NCI-H69 (cell line): ENCODE measurements at regions not wholly inside any gene's neighbourhood (a gene's known extent, or its start where the extent isn't known, plus 50 kb on each side); places are given as distances from the start of the nearest gene placed in this dataset.
"Not testable (repeated sequence)": the region's sequence is repeated elsewhere in the genome, so short reads cannot be mapped to it uniquely, and the experiment has no call there.

Experiments used
- DNase-seq: peaks from one replicate; lab custom pipeline; 2025; lab: John Stamatoyannopoulos, UW

GRCh38 chr5:52165806-52166205, 621.9 kb upstream of the ITGA1 start:
- not testable (repeated sequence) for DNase-seq

GRCh38 chr5:52173133-52173532, 614.6 kb upstream of the ITGA1 start:
- DNase-seq = no peak

DNA sequence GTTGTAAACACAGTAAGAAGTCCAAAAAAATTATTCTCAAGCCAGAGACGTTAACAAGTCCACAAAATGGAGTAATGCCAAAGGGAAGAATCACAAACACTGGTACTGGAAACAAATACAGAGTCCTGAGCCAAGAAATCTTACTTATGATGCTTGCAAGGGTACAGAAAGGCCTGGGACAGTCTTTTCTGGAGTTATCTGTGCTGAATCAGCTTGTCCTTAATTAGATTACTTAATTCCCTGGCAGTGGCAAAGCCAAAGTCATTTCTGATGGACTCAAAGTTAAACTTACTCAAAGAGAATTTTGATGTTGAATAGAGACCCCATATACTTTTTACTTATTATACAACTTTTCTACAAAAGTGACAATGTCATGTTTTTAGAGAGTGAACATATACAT, 610.5 kb upstream of the ITGA1 start:
- DNase-seq = no peak

- no peak for DNase-seq
These were observed 606.3 kb upstream of the ITGA1 start for GRCh38 chr5:52181403-52181802.

DNA sequence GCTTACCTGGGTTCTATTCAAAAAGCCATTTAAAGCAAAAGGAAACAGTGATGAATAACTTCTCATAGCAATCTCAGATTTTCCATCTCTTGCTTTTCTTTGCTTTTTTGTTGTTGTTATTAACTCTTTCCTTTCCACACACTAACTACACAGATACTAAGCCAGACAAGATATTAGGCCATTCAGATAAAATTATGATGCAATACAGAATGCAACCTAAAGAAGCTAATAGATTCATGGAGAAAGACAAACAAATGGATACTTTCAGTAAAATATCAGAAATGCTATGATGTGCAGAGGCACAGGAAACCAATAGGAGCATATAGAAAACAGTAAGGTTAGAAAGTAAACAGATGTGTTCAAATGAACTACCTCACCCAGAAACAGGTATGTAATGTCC, 597.0 kb upstream of the ITGA1 start:
- DNase-seq = no peak

DNA sequence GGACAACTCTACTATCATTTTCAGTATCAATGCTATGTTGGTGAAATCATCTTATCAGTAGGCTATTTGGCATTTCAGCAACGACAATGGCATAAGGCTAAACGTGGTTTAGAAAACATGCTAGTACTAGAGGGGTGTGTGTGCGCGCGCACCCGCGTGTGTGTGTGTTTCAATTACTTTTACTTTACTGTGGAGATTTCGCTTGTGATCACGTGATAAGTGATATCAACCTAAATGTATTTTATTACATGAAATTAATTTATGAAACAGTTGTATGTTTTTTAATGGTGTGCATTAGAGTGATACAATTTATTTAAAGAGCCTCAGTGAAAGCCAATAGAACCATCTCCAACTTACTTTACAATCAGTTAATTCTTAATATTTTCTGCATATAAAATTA, 587.9 kb upstream of the ITGA1 start:
- DNase-seq = no peak

DNA sequence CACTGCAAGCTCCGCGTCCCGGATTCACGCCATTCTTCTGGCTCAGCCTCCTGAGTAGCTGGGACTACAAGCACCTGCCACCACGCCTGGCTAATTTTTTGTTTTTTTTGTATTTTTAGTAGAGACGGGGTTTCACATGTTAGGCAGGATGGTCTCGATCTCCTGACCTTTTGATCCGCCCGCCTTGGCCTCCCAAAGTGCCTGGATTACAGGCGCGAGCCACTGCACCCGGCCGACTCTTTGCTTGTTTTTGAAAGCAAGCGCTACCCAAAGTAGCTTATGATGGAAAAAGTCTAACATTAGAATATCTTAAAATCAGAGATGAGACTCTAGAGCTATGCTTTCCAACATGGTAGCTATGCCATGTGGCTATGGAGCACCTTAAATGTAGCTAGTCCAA, 585.5 kb upstream of the ITGA1 start:
- no peak for DNase-seq

DNA sequence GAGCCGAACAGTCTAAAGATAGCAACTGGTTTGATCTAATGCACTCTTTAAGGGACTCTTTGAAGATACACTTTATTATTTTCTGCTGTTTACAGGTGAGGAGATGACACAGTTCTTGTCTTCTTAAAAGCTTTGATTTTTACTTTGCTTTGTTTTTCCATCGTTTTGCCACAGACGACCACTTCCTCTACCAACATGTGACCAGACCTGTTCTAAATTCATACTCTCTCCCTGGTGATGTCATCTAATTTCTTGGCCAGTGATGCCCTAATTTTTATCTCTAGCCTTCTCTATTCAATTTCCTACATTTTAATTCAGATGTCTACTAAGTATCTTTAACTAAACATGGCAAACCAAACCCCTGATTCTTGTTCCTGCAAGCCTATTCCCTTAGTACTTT, 583.4 kb upstream of the ITGA1 start:
- DNase-seq = no peak
